ENCODE measurements at regions not wholly inside any gene's neighbourhood (a gene's known extent, or its start where the extent isn't known, plus 50 kb on each side); places are given as distances from the start of the nearest gene placed in this dataset.

GRCh38 chr4:126958482-126958881, 674.3 kb upstream of the INTU start:
- POLR2A ChIA-PET, result no interaction called here

More at GRCh38 chr4:126958482-126958881, 674.3 kb upstream of the INTU start:
- no peak for DNase-seq (ENCODE audit: low spot score)
- Mint-ChIP-seq H3K9me3 (no peaks in the 10 kb centered on the region), H3K36me3 (no peaks in the 10 kb centered on the region), H3K4me3 (no peak overlapping the region), H3K27ac (no peak overlapping the region), H3K27me3 (ENCODE audit: low read depth) (no peaks in the 10 kb centered on the region), H3K4me1 (peaks cover 18% of the 10 kb centered on the region)
- no peak for ATAC-seq
- TF ChIP-seq AFF4 (CRISPR knock-in tag; IDR thresholded peaks at IDR 0.05; ENCODE audit: borderline replicate concordance) (no peak), ZSCAN18 (CRISPR knock-in tag; IDR thresholded peaks at IDR 0.05) (no peak), MYBL2 (CRISPR knock-in tag; IDR thresholded peaks at IDR 0.05) (no peak), E2F4 (CRISPR knock-in tag; IDR thresholded peaks at IDR 0.05; ENCODE audit: borderline replicate concordance, low read depth) (no peak), RELA (CRISPR knock-in tag; IDR thresholded peaks at IDR 0.05; ENCODE audit: borderline replicate concordance) (no peak), ELF4 (CRISPR knock-in tag; IDR thresholded peaks at IDR 0.05; ENCODE audit: low read depth) (no peak), E2F1 (CRISPR knock-in tag; IDR thresholded peaks at IDR 0.05) (no peak), NFYB (CRISPR knock-in tag; conservative IDR thresholded peaks at IDR 0.05; ENCODE audit: low read depth) (no peak), EMX1 (CRISPR knock-in tag; IDR thresholded peaks at IDR 0.05) (no peak), ZNF232 (CRISPR knock-in tag; IDR thresholded peaks at IDR 0.05) (no peak), GTF2I (CRISPR knock-in tag; conservative IDR thresholded peaks at IDR 0.05) (no peak), ZMAT4 (CRISPR knock-in tag; IDR thresholded peaks at IDR 0.05) (no peak), ZNF263 (CRISPR knock-in tag; IDR thresholded peaks at IDR 0.05; ENCODE audit: low read depth) (no peak), CREM (CRISPR knock-in tag; IDR thresholded peaks at IDR 0.05) (no peak), MAX (CRISPR knock-in tag; IDR thresholded peaks at IDR 0.05) (no peak), ZNF512 (CRISPR knock-in tag; IDR thresholded peaks at IDR 0.05; ENCODE audit: borderline replicate concordance) (no peak), ETV6 (CRISPR knock-in tag; IDR thresholded peaks at IDR 0.05) (no peak), ATF6 (CRISPR knock-in tag; IDR thresholded peaks at IDR 0.05) (no peak), E2F5 (CRISPR knock-in tag; IDR thresholded peaks at IDR 0.05) (no peak)
- CTCF ChIA-PET, result no interaction called here
